ENCODE measurements at regions not wholly inside any gene's neighbourhood (a gene's known extent, or its start where the extent isn't known, plus 50 kb on each side); places are given as distances from the start of the nearest gene placed in this dataset.

DNA sequence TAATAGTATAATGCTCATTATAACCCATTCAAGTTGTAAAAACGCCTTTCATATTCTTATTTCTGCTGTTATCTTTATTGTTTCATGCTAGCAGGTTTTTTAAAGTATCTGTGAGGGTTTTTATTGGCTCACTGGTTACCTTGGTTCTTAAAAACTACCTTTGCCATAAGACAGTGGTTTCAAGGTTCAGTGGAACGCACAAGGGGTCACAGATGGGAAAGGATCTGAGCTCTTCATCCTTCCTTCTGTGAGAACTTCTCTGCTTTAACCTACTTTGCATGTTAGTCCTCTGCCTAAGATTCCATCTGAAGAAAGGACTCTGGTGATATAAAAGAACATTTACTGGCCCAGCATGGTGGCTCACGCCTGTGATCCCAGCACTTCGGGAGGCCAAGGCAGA is 492.6 kb downstream of the CD83 start:
- Histone ChIP-seq H3K36me3 (ENCODE audit: insufficient read depth in 1 of 2, low read depth in 1 of 2) (no peaks in the 10 kb centered on the region), H3K27me3 (ENCODE audit: insufficient read depth in 3 of 3, low read length in 2 of 3) (no peaks in the 10 kb centered on the region), H3K4me3 (no peak overlapping the region), H3K9me3 (no peaks in the 10 kb centered on the region), H3K27ac (no peak overlapping the region), H3K4me1 (no peaks in the 10 kb centered on the region)
- TF ChIP-seq, protein P1, sequence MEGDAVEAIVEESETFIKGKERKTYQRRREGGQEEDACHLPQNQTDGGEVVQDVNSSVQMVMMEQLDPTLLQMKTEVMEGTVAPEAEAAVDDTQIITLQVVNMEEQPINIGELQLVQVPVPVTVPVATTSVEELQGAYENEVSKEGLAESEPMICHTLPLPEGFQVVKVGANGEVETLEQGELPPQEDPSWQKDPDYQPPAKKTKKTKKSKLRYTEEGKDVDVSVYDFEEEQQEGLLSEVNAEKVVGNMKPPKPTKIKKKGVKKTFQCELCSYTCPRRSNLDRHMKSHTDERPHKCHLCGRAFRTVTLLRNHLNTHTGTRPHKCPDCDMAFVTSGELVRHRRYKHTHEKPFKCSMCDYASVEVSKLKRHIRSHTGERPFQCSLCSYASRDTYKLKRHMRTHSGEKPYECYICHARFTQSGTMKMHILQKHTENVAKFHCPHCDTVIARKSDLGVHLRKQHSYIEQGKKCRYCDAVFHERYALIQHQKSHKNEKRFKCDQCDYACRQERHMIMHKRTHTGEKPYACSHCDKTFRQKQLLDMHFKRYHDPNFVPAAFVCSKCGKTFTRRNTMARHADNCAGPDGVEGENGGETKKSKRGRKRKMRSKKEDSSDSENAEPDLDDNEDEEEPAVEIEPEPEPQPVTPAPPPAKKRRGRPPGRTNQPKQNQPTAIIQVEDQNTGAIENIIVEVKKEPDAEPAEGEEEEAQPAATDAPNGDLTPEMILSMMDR (IDR thresholded peaks at IDR 0.05): no peak
- DNase-seq (no peak), ATAC-seq (no peak)
- intact Hi-C loops (cut with DNase I): no loop called here
- 96 to 98% (median 97%) methylated on average over 4 of the region's 4 CpGs for WGBS, 3 donors

DNA sequence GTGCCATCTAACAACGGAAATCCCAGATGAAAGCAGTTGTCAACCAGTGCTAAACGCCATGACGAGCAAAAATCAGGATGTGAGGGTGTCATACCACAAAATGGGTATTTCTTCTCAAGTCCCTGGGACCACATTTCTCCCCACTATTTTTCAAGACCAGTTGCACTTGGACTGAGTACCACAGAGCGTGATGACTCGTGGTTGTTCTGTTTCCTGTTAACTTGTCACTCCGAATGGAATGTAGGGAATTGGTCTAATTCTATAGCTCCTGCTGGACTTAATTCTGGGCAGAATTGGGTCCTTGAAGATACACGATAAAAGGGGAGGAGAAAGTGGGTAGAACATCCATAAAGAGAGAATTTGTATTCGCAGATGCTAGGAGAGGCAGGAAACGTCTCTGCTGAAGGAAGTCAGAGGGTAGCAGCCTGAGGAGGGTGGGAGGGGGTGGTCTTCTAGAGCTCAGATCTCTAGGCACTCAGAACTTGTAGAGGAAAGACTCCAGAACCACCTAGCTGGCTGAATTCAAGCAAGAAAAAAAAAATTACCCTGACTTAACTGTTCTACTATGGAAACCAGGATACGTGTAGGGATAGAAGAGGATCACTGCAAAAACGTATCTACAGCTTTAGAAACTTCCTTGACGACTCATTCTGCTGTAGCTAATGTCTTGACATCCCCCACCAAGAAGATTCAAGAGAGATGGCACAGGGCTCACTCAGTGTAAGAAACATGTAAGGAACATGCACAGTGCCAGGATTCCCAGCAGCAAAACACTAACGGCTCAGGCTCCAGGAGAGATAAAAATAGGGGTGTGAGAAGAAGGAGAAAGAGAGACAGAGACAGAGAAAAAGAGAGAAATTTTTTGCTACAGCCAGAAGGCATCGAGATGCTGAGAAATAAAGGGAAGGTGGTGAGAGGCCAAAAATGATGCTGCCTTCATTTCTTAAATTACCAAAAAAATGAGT is 494.7 kb downstream of the CD83 start:
- DNase-seq: no peak
- WGBS, 3 donors: 67 to 79% (median 76%) methylated on average over 14 of the region's 14 CpGs
- ATAC-seq: no peak
- TF ChIP-seq, protein P1 (IDR thresholded peaks at IDR 0.05): no peak
- H3K27me3 ChIP-seq (ENCODE audit: insufficient read depth in 3 of 3, low read length in 2 of 3): no peaks in the 10 kb centered on the region
- H3K4me3 ChIP-seq: no peak overlapping the region
- H3K36me3 ChIP-seq (ENCODE audit: insufficient read depth in 1 of 2, low read depth in 1 of 2): no peaks in the 10 kb centered on the region
- peaks cover 8% of the 10 kb centered on the region for H3K9me3 ChIP-seq
- H3K4me1 ChIP-seq: no peaks in the 10 kb centered on the region
- intact Hi-C loops (cut with DNase I): no loop called here
- no peak overlapping the region for H3K27ac ChIP-seq

DNA sequence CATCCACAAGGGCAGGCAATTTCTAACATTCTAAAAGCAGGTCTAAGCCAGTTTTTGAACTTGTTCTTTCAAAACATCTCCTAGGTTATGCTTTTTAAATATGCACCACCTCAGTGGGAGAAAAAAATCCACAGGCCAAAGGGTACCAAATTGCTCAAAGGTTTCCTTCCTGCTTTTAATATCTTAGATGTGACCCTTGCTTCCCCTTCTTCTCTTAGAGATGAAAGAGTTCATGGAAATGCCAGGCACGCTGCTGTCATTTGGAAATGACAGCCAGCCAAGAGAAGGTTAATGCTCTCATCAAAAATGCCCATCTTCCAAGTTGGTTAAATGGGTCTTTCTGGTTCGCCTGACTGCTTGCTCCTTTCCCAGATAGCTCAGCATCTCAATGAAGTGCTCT is 497.1 kb downstream of the CD83 start:
- H3K27ac ChIP-seq: no peak overlapping the region
- H3K9me3 ChIP-seq: peaks cover 8% of the 10 kb centered on the region
- DNase-seq: no peak
- H3K36me3 ChIP-seq (ENCODE audit: insufficient read depth in 1 of 2, low read depth in 1 of 2): no peaks in the 10 kb centered on the region
- H3K27me3 ChIP-seq (ENCODE audit: insufficient read depth in 3 of 3, low read length in 2 of 3): no peaks in the 10 kb centered on the region
- intact Hi-C loops (cut with DNase I): no loop called here
- no peak for ATAC-seq
- no peak overlapping the region for H3K4me3 ChIP-seq
- H3K4me1 ChIP-seq: no peaks in the 10 kb centered on the region
- WGBS, 3 donors: 88 to 93% (median 89%) methylated on average over 2 of the region's 2 CpGs
- TF ChIP-seq, protein P1 (IDR thresholded peaks at IDR 0.05): no peak

DNA sequence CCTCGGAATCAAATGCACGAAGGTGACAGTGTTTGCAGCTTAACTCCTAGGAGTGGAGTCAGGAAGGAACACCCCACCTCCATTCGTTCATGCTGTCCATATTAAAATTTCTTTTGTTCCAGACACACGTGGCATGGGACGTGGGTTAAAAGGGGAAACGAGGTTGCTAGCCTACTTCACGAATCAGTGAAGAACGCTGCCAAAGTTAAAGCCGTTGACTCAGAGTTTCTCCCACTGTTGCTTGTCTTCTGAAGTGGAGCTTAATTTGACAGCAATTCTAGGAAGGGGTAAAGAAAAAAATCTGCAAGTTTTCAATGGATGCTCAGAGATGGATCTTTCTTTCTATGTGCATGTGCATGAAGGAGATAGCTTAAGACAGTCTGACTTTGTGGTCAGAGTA is 499.1 kb downstream of the CD83 start:
- no peak for ATAC-seq
- Histone ChIP-seq H3K9me3 (peaks cover 8% of the 10 kb centered on the region), H3K4me1 (no peaks in the 10 kb centered on the region), H3K27ac (no peak overlapping the region), H3K27me3 (ENCODE audit: insufficient read depth in 3 of 3, low read length in 2 of 3) (no peaks in the 10 kb centered on the region), H3K36me3 (ENCODE audit: insufficient read depth in 1 of 2, low read depth in 1 of 2) (no peaks in the 10 kb centered on the region), H3K4me3 (no peak overlapping the region)
- DNase-seq: no peak
- 74 to 84% (median 76%) methylated on average over 9 of the region's 9 CpGs for WGBS, 3 donors
- intact Hi-C loops (cut with DNase I): no loop called here
- TF ChIP-seq, protein P1 (IDR thresholded peaks at IDR 0.05): no peak
